Natural killer cell treated with Interleukin-12 subunit alpha and Interleukin-12 subunit beta and Interleukin-15 and Interleukin-18, amount 100 ng/mL, for 72 hours (primary cell): ENCODE measurements at regions not wholly inside any gene's neighbourhood (a gene's known extent, or its start where the extent isn't known, plus 50 kb on each side); places are given as distances from the start of the nearest gene placed in this dataset.

Experiments
- ATAC-seq, 2 donors: fragments of 150-1000 bp; cut with Tn5 transposase in 1 of 2; sonication (Bioruptor Pico), chemical (Tn5 transposase) in 1 of 2; 2 replicates each; pipeline ENCODE4 v1.10.0; 2021
- DNase-seq: peaks from one replicate; pipeline ENCODE4 v3.0.0; 2022; ENCODE audit warnings: low spot score
- H3K27ac Mint-ChIP-seq, 2 donors: 1 replicate in 1 of 2; 2 replicates in 1 of 2; pipeline ENCODE4 v1.8.0; 2022; ENCODE audit warnings: mixed read lengths in 2 of 2, mild to moderate bottlenecking in 1 of 2, moderate library complexity in 1 of 2
- H3K27me3 Mint-ChIP-seq, 2 donors: 1 replicate in 1 of 2; 2 replicates in 1 of 2; pipeline ENCODE4 v1.8.0; 2022; ENCODE audit warnings: mixed read lengths in 2 of 2
- H3K36me3 Mint-ChIP-seq: one replicate; pipeline ENCODE4 v1.8.0; 2022; ENCODE audit warnings: mixed read lengths
- H3K4me1 Mint-ChIP-seq, 2 donors: 1 replicate in 1 of 2; 2 replicates in 1 of 2; pipeline ENCODE4 v1.8.0; 2022; ENCODE audit warnings: low read depth in 2 of 2, mixed read lengths in 2 of 2, mild to moderate bottlenecking in 1 of 2
- H3K4me3 Mint-ChIP-seq: one replicate; pipeline ENCODE4 v1.8.0; 2022; ENCODE audit warnings: mixed read lengths
- H3K9me3 Mint-ChIP-seq: 2 replicates; pipeline ENCODE4 v1.8.0; 2022; ENCODE audit warnings: mixed read lengths

DNA sequence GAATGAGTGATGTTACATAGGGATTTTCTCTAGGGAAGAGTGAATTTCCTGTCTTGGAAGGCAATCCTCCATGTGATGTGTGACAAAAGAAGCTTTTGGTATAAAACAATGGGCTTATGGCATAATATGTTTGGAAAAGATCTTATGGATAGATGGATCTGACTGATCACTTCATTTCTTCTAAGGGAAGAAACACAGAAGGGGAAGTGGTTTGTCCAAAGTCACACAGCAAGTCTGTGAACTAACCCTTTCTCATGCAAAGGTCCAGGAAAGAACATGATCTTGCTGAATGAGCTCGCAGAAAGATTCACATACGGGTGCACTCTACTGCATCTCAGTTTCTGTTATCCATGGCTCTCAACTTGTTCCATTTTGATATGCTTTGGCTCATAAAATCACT, 575.9 kb upstream of the JAG1 start:
- no peak for ATAC-seq
- H3K27me3 Mint-ChIP-seq, result peaks cover 0 to 5% of the 10 kb centered on the region in 2 donors
- no peak overlapping the region for H3K27ac Mint-ChIP-seq
- DNase-seq, result no peak
- H3K36me3 Mint-ChIP-seq, result no peaks in the 10 kb centered on the region
- H3K4me3 Mint-ChIP-seq, result no peak overlapping the region
- peaks cover 0 to 3% of the 10 kb centered on the region in 2 donors for H3K4me1 Mint-ChIP-seq
- peaks cover 8% of the 10 kb centered on the region for H3K9me3 Mint-ChIP-seq

DNA sequence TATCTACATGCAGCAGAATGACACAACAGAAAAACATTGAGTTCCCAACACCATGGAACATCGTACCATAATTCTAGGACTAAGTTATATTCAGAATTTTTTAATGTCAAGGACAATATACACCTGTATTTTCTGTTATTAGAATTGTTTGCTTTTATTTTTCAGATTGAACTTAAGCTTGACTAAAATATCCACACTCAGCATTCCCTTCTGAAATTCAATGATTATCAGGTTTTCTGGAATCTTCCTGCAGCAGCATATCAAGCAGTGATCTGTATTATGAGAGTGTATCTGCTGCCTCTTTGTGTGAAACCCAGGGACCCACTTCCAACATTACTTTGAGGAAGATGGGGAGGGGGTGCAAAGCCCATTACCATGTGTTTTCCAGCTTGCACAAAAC, 578.6 kb upstream of the JAG1 start:
- H3K4me3 Mint-ChIP-seq, result no peak overlapping the region
- no peaks in the 10 kb centered on the region for H3K36me3 Mint-ChIP-seq
- no peaks in the 10 kb centered on the region for H3K4me1 Mint-ChIP-seq
- H3K9me3 Mint-ChIP-seq, result peaks cover 14% of the 10 kb centered on the region
- DNase-seq (no peak), ATAC-seq (no peak)
- H3K27me3 Mint-ChIP-seq, result peaks cover 0 to 5% of the 10 kb centered on the region in 2 donors
- no peak overlapping the region for H3K27ac Mint-ChIP-seq

DNA sequence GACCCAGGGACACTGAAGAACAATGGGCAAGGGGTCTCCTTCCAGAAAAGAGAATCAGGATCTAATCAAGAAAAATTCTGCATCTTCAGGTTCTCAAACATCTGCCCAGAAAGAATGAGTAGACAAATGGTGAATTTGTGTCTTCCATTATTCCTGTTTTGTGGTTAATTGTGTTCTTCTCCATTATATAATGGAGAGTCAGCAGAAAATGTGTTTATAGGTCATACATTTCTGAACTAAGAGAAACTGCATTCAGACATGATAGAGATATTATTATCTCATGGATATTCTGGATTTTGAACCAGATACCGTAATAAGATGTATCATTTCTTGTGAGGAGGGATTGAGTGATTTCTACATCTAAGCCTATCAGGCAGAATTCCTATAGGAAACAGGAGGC, 581.7 kb upstream of the JAG1 start:
- no peak overlapping the region for H3K4me3 Mint-ChIP-seq
- no peaks in the 10 kb centered on the region for H3K36me3 Mint-ChIP-seq

DNA sequence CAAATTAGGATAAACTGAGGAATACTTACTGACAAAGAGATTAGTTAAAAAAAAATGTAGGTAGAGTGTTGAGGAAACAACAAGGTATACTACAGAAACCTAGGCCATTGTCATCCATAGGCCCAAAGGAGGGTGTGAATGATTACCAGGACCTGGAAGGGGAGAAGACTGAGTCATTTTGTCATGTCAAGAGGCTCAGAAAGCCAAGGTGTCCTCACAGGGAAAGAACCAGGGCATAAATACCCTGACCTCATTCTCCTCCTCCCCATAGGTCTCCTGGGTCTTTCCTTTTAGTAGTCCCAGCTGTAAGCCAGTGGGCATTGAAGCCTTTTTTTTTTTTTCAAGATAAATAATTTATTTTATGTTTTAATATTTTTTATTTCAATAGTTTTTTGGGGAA, 582.1 kb upstream of the JAG1 start:
- Mint-ChIP-seq H3K27me3 (peaks cover 0 to 2% of the 10 kb centered on the region in 2 donors), H3K4me1 (no peaks in the 10 kb centered on the region), H3K4me3 (no peak overlapping the region), H3K9me3 (peaks cover 11% of the 10 kb centered on the region), H3K36me3 (no peaks in the 10 kb centered on the region), H3K27ac (no peak overlapping the region)
- DNase-seq (no peak), ATAC-seq (no peak)

More for the DNA sequence above, 581.7 kb upstream of the JAG1 start:
- ATAC-seq (no peak), DNase-seq (no peak)
- no peaks in the 10 kb centered on the region for H3K4me1 Mint-ChIP-seq
- peaks cover 0 to 2% of the 10 kb centered on the region in 2 donors for H3K27me3 Mint-ChIP-seq
- peaks cover 11% of the 10 kb centered on the region for H3K9me3 Mint-ChIP-seq
- no peak overlapping the region for H3K27ac Mint-ChIP-seq

DNA sequence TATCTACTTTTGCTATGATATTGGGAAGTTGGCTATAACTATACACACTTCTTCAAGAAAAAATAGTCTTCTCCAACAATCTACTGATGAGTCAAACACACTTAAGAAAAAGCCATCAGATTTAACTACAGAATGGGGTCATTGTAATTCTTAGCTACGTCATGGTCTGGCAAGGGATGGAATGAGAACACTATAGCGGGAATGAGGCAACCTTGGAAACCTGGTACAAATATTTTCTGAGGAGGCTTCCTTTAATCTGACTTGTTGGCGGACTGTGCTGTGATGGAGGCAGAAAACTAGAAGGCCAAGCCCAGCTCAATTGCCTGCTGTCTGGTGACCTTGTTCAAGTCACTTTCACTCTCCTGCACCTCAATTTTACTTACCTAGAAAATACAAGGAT, 586.8 kb upstream of the JAG1 start:
- no peak overlapping the region for H3K4me3 Mint-ChIP-seq
- no peaks in the 10 kb centered on the region for H3K36me3 Mint-ChIP-seq
- peaks cover 8% of the 10 kb centered on the region for H3K9me3 Mint-ChIP-seq
- no peaks in the 10 kb centered on the region for H3K27me3 Mint-ChIP-seq
- no peaks in the 10 kb centered on the region for H3K4me1 Mint-ChIP-seq
- DNase-seq (no peak), ATAC-seq (no peak)
- H3K27ac Mint-ChIP-seq, result no peak overlapping the region

DNA sequence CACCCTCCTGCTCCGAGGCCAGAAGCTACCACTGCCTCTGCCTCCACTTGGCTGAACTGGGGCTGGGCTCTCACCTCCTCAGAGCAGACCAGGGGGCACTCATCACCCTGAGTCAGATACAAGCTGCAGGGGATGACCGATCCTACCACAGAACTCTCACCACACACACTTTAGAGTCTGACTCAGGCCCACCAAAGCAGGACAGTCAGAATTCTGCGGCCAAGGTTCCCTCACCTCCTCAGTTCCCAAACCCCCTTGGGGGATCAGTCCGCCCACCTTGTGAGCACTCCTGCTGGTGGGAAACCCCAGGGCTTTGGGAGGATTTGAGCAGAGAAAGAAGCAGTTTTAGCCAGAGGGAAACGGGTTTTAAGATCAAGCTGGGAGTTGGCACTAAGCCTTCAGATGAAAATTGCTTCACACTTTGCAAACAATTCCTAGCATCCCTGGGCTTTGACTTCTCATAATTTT, 587.8 kb upstream of the JAG1 start:
- no peak overlapping the region for H3K4me3 Mint-ChIP-seq
- no peaks in the 10 kb centered on the region for H3K4me1 Mint-ChIP-seq
- no peak for ATAC-seq
- no peak for DNase-seq
- no peaks in the 10 kb centered on the region for H3K36me3 Mint-ChIP-seq
- peaks cover 7% of the 10 kb centered on the region for H3K9me3 Mint-ChIP-seq
- no peak overlapping the region for H3K27ac Mint-ChIP-seq
- H3K27me3 Mint-ChIP-seq, result no peaks in the 10 kb centered on the region

DNA sequence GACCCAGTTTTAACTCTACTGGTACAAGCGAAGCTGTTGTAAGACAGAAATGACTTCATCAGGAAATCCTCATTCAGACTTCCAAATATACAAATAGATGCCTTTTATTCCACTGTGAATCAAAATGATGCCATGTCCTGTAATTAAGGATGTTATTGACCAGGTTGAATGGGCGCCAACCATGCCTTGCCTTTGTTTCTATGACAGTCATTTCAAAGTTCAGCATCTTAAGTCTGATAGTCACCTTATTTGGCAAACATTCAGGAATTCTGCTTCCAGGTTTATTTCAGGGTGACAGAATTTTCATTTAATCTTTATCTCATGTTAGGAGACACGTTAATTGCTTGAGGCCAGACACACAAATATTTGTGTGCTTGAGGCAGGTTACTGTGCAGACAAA, 592.8 kb upstream of the JAG1 start:
- Mint-ChIP-seq H3K9me3 (peaks cover 4% of the 10 kb centered on the region), H3K27me3 (no peaks in the 10 kb centered on the region), H3K27ac (no peak overlapping the region), H3K4me3 (no peak overlapping the region), H3K4me1 (no peaks in the 10 kb centered on the region), H3K36me3 (no peaks in the 10 kb centered on the region)
- no peak for DNase-seq
- no peak for ATAC-seq

DNA sequence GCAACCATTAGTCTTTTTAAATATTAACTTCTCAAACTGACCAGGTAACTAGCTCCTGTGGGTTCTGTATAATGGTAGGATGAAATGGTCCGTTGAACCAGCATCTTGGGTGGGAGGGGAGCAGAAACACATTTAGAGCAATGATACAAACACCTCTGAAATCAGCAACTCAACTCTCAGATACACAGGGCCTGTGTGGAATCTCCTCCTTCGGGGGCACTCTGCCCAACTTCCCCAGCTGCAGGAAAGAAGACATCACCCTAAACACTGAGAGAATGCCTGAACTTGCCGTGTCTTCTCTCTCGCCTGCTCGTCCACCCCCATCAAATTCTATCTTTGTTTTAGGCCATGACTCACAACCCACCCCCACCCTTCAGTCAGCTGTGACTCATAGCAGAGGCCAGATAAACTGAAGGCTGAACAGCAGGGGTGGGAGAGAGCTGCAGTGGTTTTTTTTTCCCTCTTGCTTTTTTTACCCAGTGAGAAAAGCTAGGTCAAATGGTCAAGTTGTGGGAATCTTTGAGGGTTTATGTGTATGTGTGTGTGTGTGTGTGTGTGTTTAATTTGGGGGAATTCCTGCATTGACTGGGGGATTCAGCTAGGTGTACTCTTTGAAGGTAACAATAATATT, 593.4 kb upstream of the JAG1 start:
- Mint-ChIP-seq H3K36me3 (no peaks in the 10 kb centered on the region), H3K9me3 (peaks cover 4% of the 10 kb centered on the region), H3K4me1 (no peaks in the 10 kb centered on the region), H3K4me3 (no peak overlapping the region), H3K27me3 (no peaks in the 10 kb centered on the region), H3K27ac (no peak overlapping the region)
- ATAC-seq (no peak), DNase-seq (no peak)

DNA sequence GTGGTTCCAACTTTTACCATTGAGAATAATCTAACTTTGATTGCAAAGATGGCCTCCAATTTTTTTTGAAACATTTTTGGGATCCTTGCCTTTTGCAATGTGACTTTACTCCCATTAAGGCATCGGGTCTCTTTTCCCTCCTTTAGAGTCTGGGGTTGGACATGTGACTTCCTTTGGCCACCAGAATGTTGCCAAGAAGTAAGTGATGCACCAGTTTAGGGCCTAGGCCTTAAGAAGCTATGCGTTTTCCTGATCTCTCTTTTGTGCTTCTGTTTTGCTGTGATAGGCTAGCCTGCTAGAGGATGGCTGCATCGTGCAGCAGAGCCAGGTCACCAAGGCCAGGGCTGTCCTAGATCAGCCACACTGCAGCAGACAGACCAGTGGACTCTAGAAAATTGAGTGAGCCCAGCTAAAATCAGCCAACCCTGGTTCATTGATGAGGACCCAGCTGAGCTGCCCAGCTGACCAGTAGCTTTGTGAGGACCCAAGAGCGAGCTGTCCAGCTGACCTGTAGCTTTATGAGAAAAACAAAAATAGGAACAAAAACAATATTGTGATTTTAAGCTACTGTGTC, 594.0 kb upstream of the JAG1 start:
- H3K27me3 Mint-ChIP-seq, result no peaks in the 10 kb centered on the region
- ATAC-seq, result no peak
- peaks cover 4% of the 10 kb centered on the region for H3K9me3 Mint-ChIP-seq

DNA sequence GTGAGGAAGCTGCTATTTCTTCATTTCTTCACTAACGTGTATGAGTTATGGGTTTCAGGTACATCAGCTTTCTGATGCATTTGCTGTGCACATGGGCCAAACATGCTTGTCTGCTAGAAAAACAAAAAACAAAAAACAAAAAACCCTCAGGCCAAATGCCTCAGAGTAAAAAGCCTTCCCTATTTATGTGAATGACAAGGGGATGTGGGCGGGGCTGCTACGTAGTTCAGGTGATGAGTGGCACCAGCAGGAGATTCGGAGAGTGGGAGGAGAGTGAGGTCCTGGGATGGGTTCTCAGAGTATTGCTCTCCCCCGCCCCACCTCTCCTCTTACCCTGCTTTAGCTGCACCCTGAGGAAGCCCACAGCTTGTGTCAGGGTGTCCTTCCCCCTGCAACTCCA, 596.8 kb upstream of the JAG1 start:
- no peak overlapping the region for H3K27ac Mint-ChIP-seq
- DNase-seq (no peak), ATAC-seq (no peak)
- H3K36me3 Mint-ChIP-seq, result no peaks in the 10 kb centered on the region
- H3K27me3 Mint-ChIP-seq, result no peaks in the 10 kb centered on the region
- no peak overlapping the region for H3K4me3 Mint-ChIP-seq
- H3K4me1 Mint-ChIP-seq, result no peaks in the 10 kb centered on the region
- H3K9me3 Mint-ChIP-seq, result no peaks in the 10 kb centered on the region

More for the DNA sequence above, 594.0 kb upstream of the JAG1 start:
- Mint-ChIP-seq H3K27ac (no peak overlapping the region), H3K36me3 (no peaks in the 10 kb centered on the region), H3K4me3 (no peak overlapping the region), H3K4me1 (no peaks in the 10 kb centered on the region)
- DNase-seq, result no peak

DNA sequence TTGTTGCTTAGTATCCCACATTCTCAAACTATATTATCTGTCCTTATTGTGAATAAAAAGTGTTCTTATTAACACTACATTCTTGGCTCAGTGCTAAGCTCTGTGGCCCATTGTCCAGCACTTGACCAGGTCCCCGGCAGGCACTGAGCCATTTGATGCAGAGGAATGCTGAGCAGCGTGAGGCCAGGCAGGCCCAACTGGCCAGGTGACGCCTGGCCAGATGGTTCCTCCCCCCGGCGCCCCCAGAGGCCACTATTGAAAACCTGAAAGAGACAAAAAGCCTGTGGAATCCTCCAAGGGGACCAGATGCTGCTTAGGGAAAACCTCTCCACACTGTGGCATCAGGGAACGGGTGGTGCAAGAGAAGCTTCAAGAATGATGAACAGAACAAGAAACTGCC, 597.5 kb upstream of the JAG1 start:
- DNase-seq (no peak), ATAC-seq (no peak)
- H3K27me3 Mint-ChIP-seq, result peaks cover 0 to 3% of the 10 kb centered on the region in 2 donors
- H3K27ac Mint-ChIP-seq, result no peak overlapping the region
- no peak overlapping the region for H3K4me3 Mint-ChIP-seq
- H3K36me3 Mint-ChIP-seq, result no peaks in the 10 kb centered on the region
- no peaks in the 10 kb centered on the region for H3K9me3 Mint-ChIP-seq
- no peaks in the 10 kb centered on the region for H3K4me1 Mint-ChIP-seq

DNA sequence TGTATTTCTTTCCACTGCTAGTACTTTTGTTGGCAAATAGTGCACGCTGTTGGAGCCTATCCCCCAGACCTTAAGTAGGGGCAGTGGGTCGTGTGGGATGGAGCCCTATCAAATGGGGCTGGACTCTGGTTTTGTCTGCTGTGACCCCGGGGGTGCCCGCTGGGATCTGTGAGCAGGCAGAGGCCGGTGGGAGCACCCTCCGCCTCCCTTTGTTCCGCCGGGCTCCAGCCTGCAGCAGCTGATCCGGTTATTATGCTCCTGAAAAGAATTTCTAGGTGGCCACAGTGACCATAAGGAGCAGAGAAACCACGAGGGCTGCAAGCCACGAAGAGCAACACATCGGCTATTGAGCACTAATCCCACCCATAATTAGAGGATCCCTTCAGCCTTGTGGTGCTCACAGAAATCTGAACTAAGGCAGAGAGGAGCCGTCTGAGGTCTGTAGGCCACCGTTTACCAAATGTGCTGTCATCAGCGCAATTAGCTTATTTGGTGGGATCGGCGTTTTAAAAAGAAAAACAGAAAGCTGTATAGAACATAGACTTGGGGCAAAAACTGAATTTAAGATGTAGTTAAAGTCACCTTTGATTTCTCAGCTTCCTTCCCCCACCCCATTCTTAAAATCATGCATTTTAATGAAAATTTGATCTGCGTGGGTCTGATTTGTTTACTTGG, 598.3 kb upstream of the JAG1 start:
- Mint-ChIP-seq H3K27me3 (peaks cover 0 to 3% of the 10 kb centered on the region in 2 donors), H3K36me3 (no peaks in the 10 kb centered on the region), H3K4me3 (no peak overlapping the region), H3K27ac (no peak overlapping the region), H3K4me1 (no peaks in the 10 kb centered on the region), H3K9me3 (no peaks in the 10 kb centered on the region)
- no peak for ATAC-seq
- no peak for DNase-seq

DNA sequence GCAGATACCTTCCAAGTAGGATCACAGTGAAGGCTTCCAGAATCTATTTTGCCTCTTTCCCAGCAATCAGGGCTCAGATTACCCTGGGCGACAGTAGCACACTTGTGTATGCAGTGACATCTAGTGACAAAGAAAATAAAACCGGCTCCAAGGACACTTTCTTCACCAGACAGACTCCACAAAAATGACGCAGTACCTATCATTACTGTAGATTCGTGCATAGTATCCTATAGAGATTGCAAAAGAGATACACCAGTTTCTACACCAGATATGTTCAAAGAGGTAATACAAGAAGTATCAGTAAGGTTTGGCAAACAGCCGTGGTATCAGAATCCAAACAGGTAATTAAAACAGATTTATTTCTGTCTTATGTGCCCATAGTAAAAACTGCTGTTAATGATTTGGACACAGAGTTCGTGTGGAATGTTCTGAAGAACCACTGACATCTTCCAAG, 600.4 kb upstream of the JAG1 start:
- DNase-seq (no peak), ATAC-seq (no peak)
- H3K4me1 Mint-ChIP-seq, result no peaks in the 10 kb centered on the region
- no peaks in the 10 kb centered on the region for H3K9me3 Mint-ChIP-seq
- peaks cover 7 to 12% of the 10 kb centered on the region in 2 donors for H3K27me3 Mint-ChIP-seq
- no peaks in the 10 kb centered on the region for H3K36me3 Mint-ChIP-seq
- H3K27ac Mint-ChIP-seq, result no peak overlapping the region
- no peak overlapping the region for H3K4me3 Mint-ChIP-seq

DNA sequence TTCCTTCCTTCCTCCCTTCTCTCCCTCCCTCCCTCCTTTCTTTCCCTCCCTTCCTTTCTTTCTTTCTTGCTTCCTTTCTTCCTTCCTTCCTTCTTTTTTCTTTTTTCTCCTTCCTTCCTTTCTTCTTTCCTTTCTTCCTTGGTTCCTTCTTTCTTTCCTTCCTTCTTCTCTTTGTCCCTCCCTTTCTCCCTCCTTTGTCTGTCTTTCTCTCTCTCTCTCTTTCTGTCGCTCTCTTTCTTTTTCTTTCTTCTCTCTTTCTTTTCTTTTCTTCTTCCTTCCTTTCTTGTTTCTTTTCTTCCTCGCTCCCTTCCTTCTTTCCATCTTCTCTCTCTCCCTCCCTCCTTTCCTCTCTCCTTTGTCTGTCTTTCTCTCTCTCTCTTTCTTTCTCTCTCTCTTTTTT, 601.9 kb upstream of the JAG1 start:
- Mint-ChIP-seq H3K36me3 (no peaks in the 10 kb centered on the region), H3K9me3 (no peaks in the 10 kb centered on the region), H3K4me1 (no peaks in the 10 kb centered on the region), H3K27ac (no peak overlapping the region), H3K27me3 (peaks cover 7 to 12% of the 10 kb centered on the region in 2 donors), H3K4me3 (no peak overlapping the region)
- ATAC-seq (no peak), DNase-seq (no peak)
